IPS-15b (cell line): ENCODE measurements at regions not wholly inside any gene's neighbourhood (a gene's known extent, or its start where the extent isn't known, plus 50 kb on each side); places are given as distances from the start of the nearest gene placed in this dataset.
"Not testable (repeated sequence)": the region's sequence is repeated elsewhere in the genome, so short reads cannot be mapped to it uniquely, and the experiment has no call there.

Experiments
- H3K27me3 ChIP-seq: one replicate; pipeline ENCODE4 v1.6.1; 2013; ENCODE audit warnings: low read length; ENCODE audit not compliant: control insufficient read depth, insufficient read depth
- H3K36me3 ChIP-seq: one replicate; pipeline ENCODE4 v1.6.1; 2013; ENCODE audit warnings: low read length; ENCODE audit not compliant: control insufficient read depth, insufficient read depth
- H3K4me1 ChIP-seq: one replicate; pipeline ENCODE4 v1.6.1; 2013; ENCODE audit warnings: mild to moderate bottlenecking, low read length; ENCODE audit not compliant: control insufficient read depth, insufficient read depth
- H3K4me3 ChIP-seq: one replicate; pipeline ENCODE4 v1.5.1; 2013; ENCODE audit warnings: low read depth, low read length
- H3K9ac ChIP-seq: one replicate; pipeline ENCODE4 v1.6.1; 2013; ENCODE audit warnings: low read depth, mild to moderate bottlenecking, low read length
- H3K9me3 ChIP-seq: one replicate; pipeline ENCODE4 v1.6.1; 2013; ENCODE audit warnings: mild to moderate bottlenecking, low read length; ENCODE audit not compliant: control insufficient read depth, insufficient read depth

DNA sequence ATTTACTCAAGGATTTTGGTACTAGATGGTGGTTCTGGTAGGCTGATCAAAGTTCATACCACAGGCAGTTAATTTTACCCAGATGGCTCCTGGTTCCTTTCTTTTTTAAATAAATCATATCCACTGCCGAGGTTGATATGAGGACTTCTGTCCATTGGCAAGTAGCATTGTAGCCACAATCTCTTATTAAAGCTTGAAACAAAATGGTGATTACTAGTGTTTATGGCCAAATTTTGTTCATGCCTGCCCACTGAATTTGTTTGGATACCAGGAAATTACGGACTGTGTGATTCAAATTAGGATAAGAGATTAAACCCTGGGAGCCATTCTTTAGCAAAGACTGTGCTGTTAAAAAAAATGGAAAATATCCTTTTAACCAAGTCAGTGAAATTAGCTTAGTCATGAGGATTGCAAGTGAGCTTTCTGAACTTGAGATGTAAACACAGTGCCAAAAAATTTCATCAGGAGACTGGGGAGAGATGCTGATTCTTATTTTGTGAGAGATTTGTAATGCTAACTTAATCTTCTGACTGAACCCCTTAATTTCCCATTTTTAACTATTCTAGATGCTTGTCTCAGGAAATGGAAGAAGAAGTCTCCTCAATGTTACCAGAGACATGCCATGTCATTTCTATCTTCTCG lies 893.5 kb upstream of the ADAMTS5 start:
- H3K9me3 ChIP-seq, H3K36me3 ChIP-seq, H3K27me3 ChIP-seq, H3K9ac ChIP-seq, H3K4me3 ChIP-seq, H3K4me1 ChIP-seq: not testable (repeated sequence)

DNA sequence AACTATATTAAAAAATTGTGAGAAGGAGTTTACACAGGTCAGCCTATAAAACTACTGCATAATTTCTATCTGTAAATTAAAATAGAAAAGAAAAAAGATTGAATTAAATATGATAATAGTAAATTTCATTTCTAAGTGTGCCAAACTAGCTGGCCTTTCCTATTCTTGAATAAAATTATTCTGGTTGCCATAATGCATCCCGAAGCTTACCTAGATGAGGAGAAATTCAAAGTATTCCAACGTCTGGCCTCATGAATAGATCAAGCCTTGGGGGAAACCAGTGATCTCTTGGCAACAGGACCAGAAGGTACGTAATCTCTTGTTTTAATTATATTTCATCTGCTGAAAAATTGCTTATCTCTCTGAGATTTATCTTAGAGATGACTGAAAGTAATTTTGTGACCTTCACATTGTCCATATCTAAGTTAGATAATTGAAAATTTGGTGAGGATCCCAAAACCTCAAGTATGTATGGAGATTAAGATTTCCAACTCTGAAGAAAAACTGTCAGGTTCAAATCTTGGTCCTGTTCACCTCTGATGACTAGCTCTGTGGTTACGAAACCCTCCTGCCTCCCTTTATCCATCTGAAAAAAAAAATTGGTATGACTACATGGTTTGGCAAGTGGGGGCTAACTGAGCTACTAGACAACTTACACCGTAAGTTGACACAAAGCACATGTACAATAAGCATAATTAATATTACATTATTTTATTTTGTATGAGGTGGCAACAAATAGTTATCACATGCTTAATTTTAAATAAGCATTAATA lies 891.4 kb upstream of the ADAMTS5 start:
- not testable (repeated sequence) for H3K4me3 ChIP-seq, H3K4me1 ChIP-seq, H3K9ac ChIP-seq, H3K9me3 ChIP-seq, H3K36me3 ChIP-seq, H3K27me3 ChIP-seq

DNA sequence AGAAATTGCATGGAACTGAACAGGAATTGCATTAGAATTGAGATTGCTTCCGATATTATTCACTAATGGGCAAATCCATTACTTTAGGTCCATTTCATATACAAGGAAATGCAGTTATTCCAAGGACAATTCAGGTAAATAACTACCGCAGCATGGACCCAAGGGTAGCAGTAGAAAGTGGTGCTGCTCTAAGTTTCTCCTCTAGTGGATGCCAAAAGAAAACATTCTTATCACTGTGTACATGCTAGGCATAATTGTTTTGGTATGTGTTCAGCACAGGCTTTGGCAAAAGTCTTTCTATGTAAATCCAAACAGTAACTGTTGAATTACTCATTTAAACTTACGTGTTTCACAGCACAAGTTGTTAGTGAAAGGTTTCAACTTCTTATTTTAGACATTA lies 890.1 kb upstream of the ADAMTS5 start:
- H3K9me3 ChIP-seq, H3K4me3 ChIP-seq, H3K4me1 ChIP-seq, H3K36me3 ChIP-seq, H3K9ac ChIP-seq, H3K27me3 ChIP-seq: not testable (repeated sequence)

DNA sequence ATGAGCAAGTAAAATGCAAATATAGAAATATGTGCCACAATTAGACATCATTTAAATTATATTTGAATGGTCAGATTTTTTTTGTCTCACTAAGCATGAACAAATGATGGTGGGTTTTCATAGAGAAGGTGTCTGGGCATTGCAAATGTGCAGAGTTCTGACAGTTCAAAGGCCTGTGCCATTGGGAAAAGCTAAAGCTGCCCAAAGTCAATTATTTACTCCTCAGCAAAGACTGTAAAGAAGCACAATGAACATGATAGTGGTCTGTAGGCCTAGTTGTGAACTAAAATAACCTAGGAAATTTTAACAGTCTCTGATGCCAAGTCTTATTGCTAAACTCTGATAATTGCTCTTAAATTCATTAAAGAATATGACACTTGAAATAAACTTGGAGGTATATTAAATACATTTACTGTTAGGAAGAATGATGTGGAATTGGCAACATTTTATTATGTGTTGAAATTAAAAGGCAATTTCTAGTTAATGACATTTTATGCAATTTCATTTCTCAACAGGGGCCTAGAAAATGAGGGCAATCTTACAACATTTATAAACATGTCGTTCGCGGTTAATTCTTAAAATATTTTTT lies 874.3 kb upstream of the ADAMTS5 start:
- Histone ChIP-seq H3K4me3 (no peak overlapping the region), H3K9ac (no peak overlapping the region), H3K4me1 (no peaks in the 10 kb centered on the region), H3K9me3 (no peaks in the 10 kb centered on the region), H3K36me3 (no peaks in the 10 kb centered on the region), H3K27me3 (no peaks in the 10 kb centered on the region)

DNA sequence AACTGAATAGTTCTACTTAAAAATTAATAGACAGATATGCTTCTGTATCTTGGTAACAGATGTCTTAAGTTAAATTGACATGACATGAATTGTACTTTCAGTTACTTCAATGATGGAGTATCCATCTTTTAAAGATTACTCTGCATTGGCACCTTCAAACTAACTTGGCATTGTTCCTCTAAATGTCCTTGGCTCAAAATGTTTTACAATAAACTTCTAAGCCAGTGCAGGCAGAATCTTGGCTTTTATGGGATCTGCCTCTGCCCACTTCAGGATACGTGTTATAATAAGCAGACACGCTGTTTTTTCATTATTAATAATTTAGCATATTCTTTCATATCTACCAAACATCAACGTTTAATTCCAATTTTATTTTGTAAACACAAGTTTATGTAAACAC lies 873.4 kb upstream of the ADAMTS5 start:
- Histone ChIP-seq H3K9me3 (no peaks in the 10 kb centered on the region), H3K4me1 (no peaks in the 10 kb centered on the region), H3K9ac (no peak overlapping the region), H3K36me3 (no peaks in the 10 kb centered on the region), H3K4me3 (no peak overlapping the region), H3K27me3 (no peaks in the 10 kb centered on the region)

DNA sequence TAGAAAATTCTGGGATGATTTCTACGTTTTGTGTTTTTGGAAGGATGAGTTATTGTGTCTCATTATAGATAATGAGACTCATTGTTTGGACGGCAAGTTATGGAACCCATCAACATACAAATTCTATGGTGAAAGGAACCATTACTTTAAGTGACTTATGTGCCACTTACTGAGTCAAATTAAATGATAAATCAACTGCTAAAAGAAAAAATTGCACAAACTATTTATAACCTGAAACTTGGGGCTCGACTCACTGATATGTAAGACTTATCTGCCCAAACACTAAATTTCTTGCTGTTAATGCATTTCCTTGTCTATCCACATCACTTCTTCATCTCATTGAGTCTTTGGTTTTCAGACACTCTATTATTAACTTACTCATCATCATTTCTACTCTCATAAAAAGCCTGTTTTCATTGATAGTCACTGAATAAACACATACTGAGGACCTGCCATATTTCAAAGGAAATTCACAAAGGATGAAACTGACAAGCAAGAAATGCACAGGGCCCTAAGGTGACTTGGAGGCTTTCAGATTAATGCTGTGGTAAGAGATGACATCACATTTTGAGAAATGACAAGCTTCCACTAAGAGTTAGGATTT lies 872.7 kb upstream of the ADAMTS5 start:
- Histone ChIP-seq H3K4me3 (no peak overlapping the region), H3K9ac (no peak overlapping the region), H3K27me3 (no peaks in the 10 kb centered on the region), H3K36me3 (no peaks in the 10 kb centered on the region), H3K4me1 (no peaks in the 10 kb centered on the region), H3K9me3 (no peaks in the 10 kb centered on the region)

DNA sequence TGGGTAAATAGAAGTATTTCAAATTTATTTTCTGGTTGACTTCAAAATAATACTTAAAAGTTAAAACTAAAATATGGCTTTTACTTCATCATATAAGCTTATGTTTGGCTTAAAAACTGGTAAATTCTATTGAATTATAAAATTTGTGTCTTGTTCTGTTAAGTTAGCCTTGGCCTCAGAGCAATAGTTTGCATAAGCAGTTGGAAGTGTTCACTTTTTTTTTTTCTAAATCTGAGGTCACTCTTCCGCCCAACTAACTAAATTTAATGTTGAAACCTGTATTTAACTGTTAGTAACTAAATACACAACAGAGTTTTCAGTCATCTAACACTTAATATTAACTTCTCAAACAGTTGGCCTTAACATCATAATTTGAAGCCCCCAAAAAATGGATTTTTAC lies 871.7 kb upstream of the ADAMTS5 start:
- no peak overlapping the region for H3K4me3 ChIP-seq
- no peaks in the 10 kb centered on the region for H3K36me3 ChIP-seq
- H3K27me3 ChIP-seq, result no peaks in the 10 kb centered on the region

DNA sequence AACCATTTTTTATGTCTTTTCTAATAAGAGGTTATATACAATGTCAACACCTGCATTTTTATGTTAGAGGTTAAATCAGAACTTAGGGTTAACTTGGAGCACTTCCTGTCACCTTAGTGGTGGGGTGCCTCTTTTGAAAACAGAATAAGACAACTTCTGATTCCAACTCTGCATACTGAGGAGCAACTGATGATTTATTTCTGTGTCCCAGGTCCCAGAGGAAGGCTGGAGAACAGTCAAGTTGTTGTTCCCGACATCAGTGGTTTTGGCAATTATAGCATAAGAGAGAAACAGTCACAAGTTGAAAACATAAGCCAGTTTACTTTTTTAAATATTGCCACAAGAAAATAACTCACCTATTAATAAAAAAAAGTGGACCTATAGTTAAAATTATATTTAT lies 871.0 kb upstream of the ADAMTS5 start:
- Histone ChIP-seq H3K9me3 (no peaks in the 10 kb centered on the region), H3K27me3 (no peaks in the 10 kb centered on the region), H3K9ac (no peak overlapping the region), H3K4me3 (no peak overlapping the region), H3K36me3 (no peaks in the 10 kb centered on the region), H3K4me1 (no peaks in the 10 kb centered on the region)

More for the DNA sequence above, 871.7 kb upstream of the ADAMTS5 start:
- no peaks in the 10 kb centered on the region for H3K4me1 ChIP-seq
- no peak overlapping the region for H3K9ac ChIP-seq
- no peaks in the 10 kb centered on the region for H3K9me3 ChIP-seq

DNA sequence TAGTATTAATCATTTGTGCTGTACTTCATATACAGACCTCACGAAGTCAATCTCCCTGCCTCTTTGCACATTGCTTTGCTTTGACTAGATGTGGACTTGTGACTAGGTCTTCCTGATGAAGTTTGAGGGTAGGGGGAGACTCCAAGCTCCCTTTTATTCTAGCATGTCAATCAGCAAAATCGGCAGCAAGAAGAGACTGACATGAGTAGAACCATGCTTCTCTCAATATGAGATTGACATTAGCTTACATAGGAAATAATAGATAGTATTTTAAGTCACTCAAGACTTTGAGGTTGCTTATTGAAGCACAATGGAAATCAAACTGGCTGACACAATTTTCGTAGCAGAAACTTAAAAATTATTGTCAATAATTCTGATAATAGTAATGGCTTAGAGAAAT lies 866.4 kb upstream of the ADAMTS5 start:
- H3K9me3 ChIP-seq, result no peaks in the 10 kb centered on the region
- no peak overlapping the region for H3K4me3 ChIP-seq
- H3K9ac ChIP-seq, result no peak overlapping the region
- no peaks in the 10 kb centered on the region for H3K4me1 ChIP-seq
- no peaks in the 10 kb centered on the region for H3K27me3 ChIP-seq
- no peaks in the 10 kb centered on the region for H3K36me3 ChIP-seq

DNA sequence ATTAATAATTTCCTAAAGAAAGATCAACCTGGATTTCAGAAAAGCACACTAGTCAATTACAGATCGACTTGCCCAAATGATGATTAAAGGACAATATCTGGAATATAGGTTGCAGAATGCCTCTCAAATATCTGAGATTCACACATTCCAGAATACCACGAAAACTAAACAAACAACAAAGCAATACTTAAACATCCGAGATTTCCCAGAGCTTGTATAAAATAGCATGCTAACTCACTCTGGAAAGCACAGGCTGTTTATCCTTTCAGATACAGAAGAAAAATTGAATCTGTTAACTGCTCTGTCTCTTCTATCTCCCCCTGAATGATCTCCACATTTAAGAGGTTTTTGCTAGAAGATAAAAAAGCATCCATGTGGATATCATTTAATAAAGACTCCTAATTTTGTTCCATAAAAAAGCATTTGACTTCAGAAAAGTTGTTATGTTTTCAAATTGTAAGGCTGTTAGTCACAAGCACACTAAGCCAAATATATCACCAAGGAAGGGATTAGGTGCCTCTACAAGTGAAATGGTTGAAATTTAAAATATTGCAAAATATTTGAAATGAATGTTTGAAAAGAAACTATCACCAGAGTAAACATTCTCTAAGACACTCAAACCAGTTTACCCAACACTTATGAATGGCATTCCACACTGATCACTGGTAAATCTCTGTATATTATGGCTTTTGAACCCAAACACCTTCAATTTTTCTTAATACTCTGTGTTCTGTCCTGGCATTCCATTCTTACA lies 865.1 kb upstream of the ADAMTS5 start:
- no peaks in the 10 kb centered on the region for H3K9me3 ChIP-seq
- H3K27me3 ChIP-seq, result no peaks in the 10 kb centered on the region
- H3K4me3 ChIP-seq, result no peak overlapping the region
- no peak overlapping the region for H3K9ac ChIP-seq
- no peaks in the 10 kb centered on the region for H3K4me1 ChIP-seq
- no peaks in the 10 kb centered on the region for H3K36me3 ChIP-seq

DNA sequence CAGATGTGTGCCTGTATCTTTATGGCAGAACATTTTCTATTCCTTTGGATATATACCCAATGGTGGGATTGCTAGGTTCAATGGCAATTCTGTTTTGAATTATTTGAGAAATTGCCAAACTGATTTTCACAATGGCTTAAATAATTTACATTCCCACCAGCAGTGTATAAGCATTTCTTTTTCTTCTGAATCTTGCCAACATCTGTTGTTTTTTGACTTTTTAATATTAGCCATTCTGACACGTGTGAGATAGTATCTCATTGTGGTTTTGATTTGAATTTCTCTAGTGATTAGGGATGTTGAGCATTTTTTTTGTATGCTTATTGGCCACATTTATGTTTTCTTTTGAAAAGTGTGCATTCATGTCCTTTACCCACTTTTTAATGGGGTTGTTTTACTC lies 864.3 kb upstream of the ADAMTS5 start:
- H3K4me1 ChIP-seq, result no peaks in the 10 kb centered on the region
- no peaks in the 10 kb centered on the region for H3K27me3 ChIP-seq
- no peaks in the 10 kb centered on the region for H3K36me3 ChIP-seq
- H3K4me3 ChIP-seq, result no peak overlapping the region
- no peaks in the 10 kb centered on the region for H3K9me3 ChIP-seq
- no peak overlapping the region for H3K9ac ChIP-seq
